Stimulated activated CD4-positive, alpha-beta T cell treated with anti-CD3 and anti-CD28 coated beads, Interleukin-2, amount 100 ng/mL, for 24 hours (primary cell): ENCODE measurements at regions not wholly inside any gene's neighbourhood (a gene's known extent, or its start where the extent isn't known, plus 50 kb on each side); places are given as distances from the start of the nearest gene placed in this dataset.

Experiments
- DNase-seq, 2 donors: peaks; one replicate each; pipeline ENCODE4 v3.0.0-alpha.2; 2020

DNA sequence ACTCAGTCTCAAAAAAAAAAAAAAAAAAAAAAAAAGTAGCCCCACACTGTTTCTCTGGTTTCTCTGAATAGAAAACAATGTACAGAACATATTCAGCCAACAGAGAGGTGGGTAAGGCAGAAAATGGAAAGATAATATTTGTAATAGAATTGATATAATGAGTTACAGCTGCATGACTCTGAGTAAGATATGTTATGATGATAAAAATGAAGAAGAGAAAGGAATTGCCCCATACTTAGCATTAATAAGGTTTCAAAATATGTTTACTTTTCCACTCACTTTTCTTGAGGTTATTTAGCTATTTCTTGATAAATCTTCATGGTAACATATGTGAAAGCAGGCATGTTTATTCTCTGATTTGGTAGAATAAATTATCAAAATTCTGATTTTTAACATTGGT, 100.9 kb upstream of the ROBO2 start:
- DNase-seq, result no peak

DNA sequence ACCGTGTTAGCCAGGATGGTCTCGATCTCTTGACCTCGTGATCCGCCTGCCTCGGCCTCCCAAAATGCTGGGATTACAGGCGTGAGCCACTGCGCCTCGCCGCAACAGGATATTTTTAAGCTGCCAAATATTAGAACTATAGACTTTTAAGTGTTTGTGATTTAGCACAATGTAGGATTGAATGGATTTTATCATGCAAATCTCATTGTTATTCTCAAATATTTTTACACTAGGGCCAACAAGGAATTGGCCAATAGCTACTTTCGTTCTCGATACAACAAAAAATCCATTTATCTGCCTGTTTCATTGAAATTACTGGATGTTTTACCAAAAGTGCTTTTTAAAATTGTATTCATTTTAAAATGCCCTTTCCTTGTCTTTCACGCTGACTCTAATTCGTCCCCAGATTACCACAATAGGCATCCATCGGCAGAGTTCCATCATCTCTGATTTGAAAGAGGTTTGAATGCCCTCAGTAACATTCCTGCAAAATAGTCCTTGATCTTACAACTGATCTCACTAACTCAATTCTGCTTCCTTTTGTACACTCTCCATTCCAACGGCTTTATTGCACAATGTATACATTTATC, 99.6 kb upstream of the ROBO2 start:
- no peak for DNase-seq

- DNase-seq, result no peak
Measured at GRCh38 chr3:76941376-76941775, 98.5 kb upstream of the ROBO2 start.

DNA sequence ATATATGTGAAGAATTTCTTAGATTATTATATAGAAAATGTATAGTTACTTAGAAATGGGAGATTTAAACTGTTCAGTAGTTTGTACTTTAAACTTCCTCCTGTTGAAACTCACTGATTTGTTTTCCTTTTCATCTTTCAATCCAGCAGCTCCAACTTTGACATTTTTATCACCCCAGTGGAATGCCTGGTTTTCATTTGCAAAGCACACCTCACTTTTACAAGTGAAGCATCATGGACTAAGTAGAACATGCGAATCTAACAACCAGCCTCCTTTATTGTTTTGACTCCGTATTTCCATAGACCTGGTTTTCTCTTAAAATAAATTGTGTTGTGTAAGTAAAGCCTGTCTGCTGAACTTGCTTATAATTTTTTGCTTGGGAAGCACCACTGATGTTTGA, 97.8 kb upstream of the ROBO2 start:
- DNase-seq, result no peak

- DNase-seq, result no peak
Measured at GRCh38 chr3:76943058-76943457, 96.8 kb upstream of the ROBO2 start.

DNA sequence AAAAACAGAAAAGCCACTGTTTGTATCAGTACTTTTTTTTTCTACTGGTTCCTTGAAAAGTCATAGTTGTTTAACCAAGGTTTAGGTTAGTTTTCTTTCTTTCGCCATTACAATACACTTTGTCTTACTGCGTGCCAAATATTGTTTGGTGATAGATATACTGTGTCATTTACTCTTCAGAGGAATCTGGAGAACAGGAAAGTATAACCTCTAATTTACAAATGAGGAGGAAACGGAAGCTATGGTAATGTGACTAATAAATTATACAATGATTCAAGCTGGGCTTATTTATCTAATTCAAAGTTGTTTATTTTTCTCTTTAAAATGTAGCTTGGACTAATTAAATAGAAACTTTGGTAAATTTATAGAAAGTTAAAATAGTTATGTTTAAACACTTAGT, 96.2 kb upstream of the ROBO2 start:
- DNase-seq, result no peak

GRCh38 chr3:76949033-76949432, 90.9 kb upstream of the ROBO2 start:
- DNase-seq, result no peak

- DNase-seq, result no peak
Measured at GRCh38 chr3:76949462-76949861, 90.4 kb upstream of the ROBO2 start.

GRCh38 chr3:76950590-76950989, 89.3 kb upstream of the ROBO2 start:
- DNase-seq, result no peak

- no peak for DNase-seq
Measured at GRCh38 chr3:76954412-76954811, 85.5 kb upstream of the ROBO2 start.

DNA sequence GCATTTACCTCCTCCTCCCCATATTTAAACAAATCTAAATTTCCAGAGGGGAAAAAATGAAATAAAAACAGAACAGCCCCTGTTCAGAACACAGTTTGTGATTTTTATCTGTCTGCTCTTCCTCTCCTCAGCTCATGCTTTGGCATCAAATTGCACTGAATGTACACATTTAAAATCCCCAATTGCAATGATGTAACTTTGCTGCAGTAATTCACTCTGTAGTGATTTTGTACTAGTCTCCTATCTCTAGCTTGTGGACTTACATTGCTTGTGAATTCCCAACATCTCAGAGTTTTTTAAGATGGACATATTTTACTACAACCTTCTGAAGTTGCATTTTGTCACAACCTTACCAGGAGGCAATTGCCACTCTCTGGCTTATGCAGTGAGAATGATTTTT, 81.6 kb upstream of the ROBO2 start:
- DNase-seq, result no peak

GRCh38 chr3:76958861-76959260, 81.0 kb upstream of the ROBO2 start:
- DNase-seq, result no peak

DNA sequence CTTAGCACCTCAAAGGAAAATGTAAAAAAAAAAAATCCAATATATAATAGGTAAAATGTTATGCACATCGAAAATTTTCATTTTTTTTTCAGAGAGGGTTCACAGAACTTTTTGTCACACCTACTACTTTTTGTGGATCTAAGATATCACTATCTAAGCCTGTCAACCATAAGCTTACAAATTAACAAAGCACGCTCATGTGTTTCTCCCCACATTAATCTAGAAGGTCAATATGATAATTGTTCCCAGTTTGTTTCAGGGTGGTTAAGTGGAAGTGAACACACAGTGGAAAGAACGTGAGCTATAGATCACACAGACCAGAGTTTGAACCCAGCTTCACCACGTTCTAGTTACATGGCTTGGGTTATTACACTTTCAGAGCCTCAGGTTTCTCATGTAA, 78.6 kb upstream of the ROBO2 start:
- no peak for DNase-seq

DNA sequence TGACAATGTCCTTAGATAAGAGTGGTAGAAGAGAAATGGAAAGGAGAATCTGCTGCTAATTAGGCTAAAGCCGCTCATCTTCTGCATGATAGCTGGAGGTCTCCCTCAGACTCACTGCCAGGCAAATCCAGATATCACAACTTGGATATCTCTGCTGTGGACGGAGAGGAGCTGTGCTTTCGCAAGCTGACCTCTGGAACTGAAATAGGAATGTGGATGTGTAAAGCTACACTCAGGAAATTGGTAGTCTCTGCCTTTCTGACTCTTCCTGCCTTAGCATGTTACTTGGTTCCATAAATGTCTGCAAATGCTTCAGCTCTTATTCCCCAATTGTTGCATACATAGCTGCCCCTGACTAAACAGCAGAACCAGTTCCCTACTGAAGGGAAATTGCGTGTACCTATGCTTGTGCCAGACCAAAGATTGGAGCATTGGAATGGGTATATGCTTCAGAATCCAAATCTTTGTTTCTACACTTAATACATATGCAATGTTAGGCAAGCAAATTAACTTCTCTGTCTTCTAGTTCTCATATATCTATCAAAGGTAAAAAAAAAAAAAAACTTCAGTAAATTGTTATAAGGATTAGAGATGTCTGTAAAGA, 74.7 kb upstream of the ROBO2 start:
- no peak for DNase-seq

DNA sequence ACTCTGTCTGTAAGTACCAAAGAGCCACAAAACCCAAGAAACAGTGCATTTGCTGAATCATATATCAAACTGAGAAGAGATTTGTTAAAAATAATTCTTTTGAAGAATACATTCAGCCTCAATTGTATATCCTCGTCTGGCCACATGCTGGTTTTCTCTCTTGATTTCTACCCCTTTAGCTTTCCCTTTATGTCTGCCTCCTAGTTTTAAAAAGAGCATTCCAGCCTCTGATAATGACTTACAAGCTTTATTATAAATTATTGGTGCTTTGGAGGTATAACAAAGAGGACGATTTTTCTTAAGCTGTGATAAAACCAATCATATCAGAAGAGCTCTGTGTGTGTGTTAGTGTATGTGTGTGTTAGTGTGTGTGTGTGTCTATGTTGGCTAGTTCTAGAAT, 70.4 kb upstream of the ROBO2 start:
- DNase-seq, result no peak

GRCh38 chr3:76969996-76970615, 69.8 kb upstream of the ROBO2 start:
- DNase-seq, result no peak

- no peak for DNase-seq
Measured at GRCh38 chr3:76972624-76973296, 67.1 kb upstream of the ROBO2 start.

DNA sequence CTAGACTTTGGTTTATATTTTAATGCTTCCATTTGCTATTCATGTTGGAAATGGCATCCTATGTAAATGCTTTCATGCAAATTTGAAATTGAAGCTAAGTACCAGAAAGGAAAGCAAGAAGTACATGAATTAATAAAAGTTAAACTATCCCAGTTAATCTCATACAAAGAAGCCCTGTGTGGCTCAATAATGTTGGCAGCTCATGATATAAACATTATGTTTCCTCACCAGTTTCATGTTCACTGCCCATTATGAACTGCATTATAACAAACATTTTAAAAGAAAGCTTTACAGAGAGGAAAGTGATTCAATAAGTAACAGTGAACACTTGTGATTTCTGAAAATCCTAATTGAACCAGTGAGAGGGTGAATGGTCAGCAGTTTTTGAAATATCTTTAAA, 62.9 kb upstream of the ROBO2 start:
- DNase-seq, result no peak

DNA sequence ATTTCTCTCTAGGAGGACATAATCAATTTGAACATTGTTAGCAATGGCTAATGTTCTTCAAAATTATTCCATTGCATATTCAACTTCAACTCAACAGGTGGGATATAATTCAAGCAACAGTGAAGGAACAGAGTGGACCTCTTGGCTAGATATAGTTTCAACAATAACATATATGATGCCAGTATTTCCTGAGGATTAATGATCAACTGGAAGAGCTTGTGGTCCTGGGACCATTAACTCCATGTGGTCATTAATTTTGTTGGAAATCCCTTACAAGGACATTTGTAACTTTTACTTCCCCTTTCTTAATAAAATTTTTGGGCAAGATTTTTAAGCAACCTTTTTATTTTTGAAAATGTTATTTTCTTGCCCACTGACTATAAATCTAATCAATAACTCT, 54.3 kb upstream of the ROBO2 start:
- no peak for DNase-seq

- no peak for DNase-seq
Measured at GRCh38 chr3:76986876-76987474, 52.9 kb upstream of the ROBO2 start.
